GM18873 (cell line): ENCODE measurements at regions not wholly inside any gene's neighbourhood (a gene's known extent, or its start where the extent isn't known, plus 50 kb on each side); places are given as distances from the start of the nearest gene placed in this dataset.

ENCODE experiments used
- ATAC-seq: cut with Tn5 transposase; IDR thresholded peaks from one replicate; pipeline ENCODE4 v1.9.1; 2021; ENCODE audit warnings: mild to moderate bottlenecking, moderate library complexity, moderate number of reproducible peaks; ENCODE audit not compliant: unreplicated experiment, low FRiP score

DNA sequence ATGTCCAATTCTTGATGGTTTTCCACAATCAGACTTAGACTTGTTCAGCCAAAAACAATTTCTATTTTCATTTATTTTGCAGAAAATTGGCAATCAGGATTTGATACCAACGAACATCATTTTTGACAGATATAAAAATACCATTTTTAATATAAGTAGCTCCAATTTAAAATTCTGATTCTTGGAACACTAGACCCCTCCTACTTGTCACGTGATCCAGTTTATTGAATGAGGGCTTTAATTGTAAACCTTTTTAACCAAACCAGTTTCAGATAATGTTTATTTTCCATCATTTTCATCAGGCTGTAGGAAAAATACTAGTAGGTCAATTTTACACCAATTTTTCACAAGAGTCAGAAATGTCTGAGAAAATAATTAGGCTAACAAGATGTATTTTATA, 607.2 kb upstream of the RGS18 start:
- no peak for ATAC-seq

DNA sequence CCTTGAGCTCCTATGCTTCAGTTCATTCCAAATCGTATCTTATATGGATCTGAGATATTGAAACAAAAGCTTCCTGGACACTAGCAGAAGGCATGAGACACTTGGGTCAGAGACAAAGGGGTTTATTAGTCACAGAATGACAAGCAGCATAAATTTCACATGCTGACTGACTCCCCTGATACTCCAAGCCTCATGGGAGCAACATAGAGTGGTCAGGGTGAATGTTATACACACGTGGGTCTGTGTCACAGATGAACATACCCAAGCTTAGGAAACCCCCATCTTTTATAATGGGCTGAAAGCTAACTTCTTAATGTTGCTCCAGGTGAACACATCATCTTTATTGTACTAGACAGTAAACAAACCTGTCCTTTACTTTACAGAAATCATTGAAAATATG, 599.9 kb upstream of the RGS18 start:
- ATAC-seq: no peak

DNA sequence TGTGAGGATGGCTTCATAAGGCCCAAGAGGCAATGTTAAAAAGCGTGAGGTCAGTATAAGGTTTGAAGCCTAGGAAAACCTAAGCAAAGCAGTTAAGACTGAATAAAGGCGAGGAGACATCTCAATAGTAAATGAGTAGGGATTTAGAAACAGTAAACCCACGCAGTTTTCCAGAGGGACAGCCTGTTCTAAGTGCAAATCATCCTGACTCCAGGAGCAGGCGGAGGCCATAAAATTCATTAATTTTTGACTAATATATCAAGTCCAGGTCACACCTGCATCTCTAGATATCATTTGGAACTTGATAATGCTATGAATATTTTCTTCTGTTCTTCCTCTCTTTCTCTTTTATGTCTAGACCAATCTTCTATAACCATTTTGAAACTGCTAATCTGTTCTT, 597.0 kb upstream of the RGS18 start:
- no peak for ATAC-seq

DNA sequence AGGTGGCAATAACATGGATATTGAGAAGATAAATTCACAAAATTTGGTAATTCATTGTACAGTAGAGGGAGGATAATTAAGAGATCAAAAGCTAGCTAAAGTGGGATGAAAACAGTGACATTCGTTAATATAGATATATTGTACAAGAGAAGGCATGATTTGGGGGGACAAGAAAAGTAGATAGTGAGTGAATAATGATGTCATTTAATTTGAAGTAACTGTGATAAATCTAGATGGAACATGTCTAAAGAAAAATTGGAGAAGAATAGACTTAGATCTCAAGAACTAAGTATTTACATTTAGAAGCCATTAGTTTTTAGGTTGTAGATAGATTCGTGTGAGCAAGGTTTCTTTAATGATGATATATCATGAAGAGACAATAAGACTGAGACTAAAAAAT, 594.0 kb upstream of the RGS18 start:
- no peak for ATAC-seq

DNA sequence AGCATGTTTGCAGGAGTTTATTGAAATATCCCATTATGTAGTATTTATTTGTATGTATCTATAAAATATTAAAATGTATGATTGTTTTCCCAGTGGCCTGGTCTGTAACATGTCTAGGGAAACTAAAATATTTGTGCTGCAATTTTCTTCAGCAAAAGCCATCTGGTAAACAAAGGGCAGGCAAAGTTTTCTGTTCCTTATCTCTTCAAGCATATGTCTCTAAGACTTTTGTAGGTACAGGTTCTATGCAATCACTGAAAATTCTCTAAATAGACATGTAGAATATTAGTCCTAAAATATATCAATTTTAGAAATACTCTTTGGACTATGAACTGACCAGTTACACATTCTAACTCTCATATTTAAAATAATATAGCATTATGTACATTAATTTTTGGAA, 585.8 kb upstream of the RGS18 start:
- ATAC-seq: no peak

DNA sequence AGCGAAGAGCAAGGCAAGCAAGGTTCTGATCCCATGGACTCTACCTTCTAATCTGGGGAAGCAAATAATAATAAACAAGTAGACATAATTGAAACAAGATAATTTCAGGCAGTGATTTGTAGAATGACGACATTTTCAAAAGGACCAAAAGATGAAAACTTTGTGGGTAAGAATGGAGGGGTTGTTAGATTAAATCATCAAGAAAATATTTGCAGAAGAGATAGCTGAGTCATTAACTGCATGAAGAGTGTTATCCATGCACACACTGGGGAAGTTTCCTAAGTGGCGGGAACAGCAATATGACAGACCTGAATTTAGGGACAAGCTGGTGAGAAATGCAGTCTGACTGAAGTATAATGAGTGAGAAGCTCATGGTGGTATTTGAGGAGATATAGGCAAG, 583.1 kb upstream of the RGS18 start:
- no peak for ATAC-seq

DNA sequence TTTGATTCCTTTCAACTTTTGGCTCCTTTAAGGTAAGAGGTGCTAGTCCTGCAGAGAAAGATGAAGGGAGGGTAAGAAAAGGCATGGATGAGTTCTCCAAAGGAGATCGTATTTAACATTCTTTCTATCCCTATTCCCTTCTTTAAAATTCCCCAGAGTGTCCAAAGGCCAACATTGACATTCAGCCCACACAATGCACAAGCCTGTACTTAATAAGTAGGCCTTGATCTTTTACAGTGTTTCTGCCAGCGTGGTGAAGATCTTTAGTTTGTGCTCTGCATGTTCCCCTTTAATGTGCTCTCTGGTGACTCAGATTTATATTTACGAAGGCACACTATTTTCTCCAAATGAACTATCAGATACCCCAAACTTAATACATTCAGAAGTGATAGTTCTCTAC, 582.5 kb upstream of the RGS18 start:
- no peak for ATAC-seq

DNA sequence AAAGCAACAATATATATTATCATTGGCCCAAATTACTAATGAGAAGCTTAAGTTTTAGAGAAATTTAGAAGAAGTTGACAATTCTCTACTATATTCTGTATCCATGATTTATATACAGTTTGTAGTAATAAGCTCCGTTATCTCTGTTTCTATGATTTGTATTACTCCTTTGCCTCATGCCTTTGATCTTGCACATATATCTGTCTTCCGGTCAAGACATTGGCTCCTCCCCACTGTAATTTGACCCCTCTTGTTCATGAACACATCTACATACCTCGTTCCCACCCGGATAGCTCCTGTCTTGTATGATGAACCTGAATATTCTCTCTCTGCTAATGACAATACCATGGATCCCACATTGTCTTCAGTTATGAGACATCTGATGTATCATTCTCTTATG, 581.0 kb upstream of the RGS18 start:
- no peak for ATAC-seq

DNA sequence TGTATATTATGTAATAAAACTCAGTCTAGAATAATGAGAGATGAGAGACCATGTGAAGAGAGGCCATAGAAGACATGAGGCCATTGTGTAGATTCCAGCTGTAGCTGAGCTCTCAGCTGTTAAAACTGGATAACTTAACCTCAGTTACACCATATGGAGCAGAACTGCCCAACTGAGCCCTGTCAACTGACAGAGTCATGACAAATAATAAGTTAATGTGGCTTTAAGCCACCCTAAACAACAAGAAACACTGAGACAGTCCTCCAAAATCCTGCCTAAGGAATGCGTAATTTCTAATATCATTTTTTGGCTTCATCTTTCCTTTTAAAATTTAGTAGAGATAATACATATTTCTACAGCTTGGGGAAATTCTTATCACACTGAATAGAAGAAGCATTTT, 580.0 kb upstream of the RGS18 start:
- no peak for ATAC-seq

DNA sequence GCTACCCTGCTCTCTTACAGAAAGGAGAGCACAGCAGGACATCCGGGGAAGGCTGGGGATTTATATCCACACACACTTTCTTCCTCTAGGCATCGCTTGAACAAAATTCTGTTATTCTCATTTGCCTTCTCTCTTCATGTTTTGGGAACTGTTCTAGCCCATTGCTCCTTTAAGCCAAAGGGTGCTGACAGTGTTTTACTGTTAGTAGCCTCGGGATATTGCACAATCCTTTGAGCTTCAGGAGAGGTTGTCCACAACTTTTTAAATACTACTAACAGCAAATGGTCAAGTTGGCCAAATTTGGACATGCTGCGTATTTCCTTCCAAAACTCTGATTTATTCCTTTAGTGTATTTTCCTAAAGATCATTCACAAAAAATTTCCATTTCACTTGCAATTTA, 579.2 kb upstream of the RGS18 start:
- ATAC-seq: no peak

DNA sequence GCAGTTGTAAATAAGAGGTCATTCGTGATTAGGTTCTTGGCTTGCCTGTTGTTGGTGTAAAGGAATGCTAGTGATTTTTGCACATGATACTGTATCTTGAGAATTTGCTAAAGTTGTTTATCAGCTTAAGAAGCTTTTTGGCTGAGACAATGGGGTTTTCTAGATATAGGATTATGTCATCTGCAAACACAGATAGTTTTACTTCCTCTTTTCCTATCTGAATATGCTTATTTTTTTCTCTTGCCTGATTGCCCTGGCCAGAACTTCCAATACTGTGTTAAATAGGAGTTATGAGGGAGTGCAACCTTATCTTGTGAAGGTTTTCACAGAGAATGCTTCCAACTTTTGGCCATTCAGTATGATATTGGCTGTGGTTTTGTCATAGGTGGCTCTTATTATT, 576.1 kb upstream of the RGS18 start:
- peak; percentile 67 for ATAC-seq

DNA sequence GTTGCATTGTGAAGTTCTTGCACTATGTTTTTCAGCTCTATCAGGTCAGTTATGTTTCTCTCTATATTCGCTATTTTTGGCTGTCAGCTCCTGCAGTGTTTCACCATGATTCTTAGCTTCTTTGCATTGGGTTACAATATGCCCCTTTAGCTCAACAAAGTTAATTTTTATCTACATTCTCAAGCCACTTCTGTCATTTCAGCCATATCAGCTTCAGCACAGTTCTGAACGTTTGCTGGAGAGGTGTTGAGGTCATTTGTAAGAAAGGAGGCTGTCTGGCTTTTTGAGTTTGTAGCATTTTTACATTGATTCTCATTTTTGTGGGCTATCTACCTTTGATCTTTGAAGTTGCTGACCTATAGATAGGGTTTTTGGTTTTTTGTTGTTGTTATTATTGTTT, 573.2 kb upstream of the RGS18 start:
- ATAC-seq: no peak

DNA sequence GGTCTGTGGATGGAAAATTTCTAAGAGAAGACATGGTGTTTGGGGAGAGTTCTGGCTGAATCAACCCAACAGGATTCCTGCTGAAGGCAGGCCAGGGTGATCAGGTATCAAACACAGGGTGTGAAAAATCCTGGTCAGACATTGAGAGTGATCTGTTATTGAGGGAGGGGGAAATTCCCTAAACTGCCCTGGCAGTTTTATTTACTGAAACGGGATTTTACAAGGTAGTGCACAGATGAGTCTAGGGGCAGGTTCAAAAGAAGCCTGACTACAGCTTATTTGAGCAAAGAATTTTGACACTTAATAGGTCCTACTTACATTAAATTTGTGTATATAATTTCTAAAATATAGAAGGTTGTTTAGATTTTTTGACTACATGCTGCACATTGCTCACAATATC, 569.4 kb upstream of the RGS18 start:
- no peak for ATAC-seq

DNA sequence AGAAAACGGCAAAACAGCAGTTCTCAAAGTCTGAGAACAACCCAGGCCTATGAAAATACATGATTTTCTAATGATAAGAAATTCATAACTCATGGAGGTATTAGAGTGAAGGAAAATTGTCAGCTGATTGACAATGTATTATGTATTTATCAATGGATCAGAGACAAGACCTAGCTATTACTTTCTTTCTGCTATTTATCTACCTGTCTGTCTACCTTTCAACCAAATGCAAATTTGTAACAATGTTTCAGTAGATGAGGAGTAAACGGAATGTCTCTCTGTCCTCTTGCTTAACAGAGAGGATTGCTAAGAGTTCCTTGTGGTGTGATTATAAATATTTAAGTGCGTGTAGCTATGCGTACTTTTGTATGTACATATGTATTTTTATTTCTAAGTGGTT, 568.7 kb upstream of the RGS18 start:
- ATAC-seq: no peak

DNA sequence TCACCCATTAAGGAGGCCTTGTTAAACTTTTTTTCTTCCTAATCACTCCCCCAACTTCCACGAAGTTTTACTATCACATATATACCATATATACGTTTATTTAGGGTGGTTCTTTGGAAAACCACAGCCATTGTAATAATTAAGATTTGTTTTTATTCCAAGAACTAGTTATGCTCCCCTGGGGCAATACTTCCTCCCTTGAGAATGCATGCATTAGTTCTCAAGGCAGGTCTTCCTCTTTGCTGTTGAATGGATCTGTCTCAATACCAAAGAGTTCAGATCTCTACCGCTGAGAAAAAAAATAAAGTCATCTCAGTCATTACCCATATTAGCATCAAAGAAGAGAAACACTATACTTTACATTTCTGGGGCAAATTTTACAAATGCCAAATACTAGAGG, 567.7 kb upstream of the RGS18 start:
- no peak for ATAC-seq

DNA sequence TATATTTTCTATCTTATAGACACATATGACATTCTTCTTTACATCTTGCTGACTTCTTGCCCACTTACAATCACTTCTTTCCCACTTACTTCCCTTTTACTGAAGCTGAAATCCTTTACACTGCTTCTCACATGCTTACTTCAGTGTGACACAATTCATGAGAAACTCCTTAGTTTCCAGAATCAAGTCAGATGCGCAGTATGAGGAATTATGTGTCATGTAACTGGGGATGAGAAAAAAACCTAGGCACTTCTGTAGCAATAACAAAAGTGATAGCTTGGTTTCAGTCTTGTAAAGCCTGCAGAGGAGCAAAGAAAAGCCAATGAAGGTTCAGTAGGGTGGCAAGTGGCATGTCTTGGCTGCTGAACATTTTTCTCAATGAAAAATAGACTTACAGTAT, 566.2 kb upstream of the RGS18 start:
- no peak for ATAC-seq

DNA sequence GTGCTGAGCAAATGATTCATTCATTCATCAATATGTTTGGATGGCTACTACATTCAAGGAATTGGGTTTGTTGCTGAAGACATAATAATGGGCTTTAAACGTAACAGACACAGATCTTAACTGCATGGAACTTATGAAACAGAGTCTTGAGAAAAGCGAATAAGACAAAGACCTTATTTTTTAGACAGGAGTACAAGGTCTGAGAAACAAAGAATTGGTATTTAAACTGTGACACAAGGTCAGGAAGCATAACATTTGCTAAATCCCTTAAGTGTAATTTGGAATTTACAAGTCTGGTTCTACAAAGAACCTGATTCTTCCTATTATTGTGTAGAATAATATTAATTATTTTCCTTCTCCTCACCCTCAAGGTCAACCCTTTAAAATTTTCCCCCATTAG, 565.4 kb upstream of the RGS18 start:
- no peak for ATAC-seq

DNA sequence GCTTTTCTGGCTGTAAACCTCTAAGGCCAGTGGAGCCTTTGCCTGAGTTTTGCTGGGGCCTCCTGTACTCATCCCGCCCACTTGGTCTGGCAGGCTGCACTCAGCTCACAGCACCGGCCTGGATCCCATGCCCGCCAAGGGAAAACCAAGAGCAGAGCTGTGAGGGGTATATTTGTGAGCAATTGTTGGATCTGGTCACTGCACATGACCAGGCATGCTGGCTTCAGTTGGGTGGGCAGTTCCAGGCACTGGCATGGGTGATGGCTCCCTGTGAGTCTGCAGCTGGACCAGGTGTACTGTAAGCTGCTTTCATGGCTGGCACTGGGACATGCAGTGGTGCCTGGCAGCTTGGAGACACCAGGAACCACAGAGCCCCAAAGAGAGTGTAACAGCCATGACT, 563.1 kb upstream of the RGS18 start:
- no peak for ATAC-seq

DNA sequence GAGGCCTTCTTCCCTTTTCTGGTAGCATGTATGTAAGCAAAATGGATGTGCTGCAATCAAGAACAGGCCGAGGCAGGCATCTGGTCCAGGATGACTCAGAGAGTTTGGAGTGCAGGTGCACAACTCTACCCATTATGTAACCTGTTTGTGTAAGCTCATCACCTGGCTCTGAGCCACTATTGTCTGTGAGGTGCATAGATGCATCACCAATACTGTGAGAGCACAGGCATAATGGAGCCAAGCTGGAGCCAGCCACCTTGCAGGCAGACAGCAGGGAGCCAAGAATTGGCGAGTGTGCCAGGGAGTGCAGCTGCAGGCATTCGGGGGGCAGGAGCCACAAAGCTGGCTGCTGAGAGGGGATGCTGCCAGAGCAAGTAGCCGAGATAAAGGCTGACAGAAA, 549.9 kb upstream of the RGS18 start:
- ATAC-seq: no peak

DNA sequence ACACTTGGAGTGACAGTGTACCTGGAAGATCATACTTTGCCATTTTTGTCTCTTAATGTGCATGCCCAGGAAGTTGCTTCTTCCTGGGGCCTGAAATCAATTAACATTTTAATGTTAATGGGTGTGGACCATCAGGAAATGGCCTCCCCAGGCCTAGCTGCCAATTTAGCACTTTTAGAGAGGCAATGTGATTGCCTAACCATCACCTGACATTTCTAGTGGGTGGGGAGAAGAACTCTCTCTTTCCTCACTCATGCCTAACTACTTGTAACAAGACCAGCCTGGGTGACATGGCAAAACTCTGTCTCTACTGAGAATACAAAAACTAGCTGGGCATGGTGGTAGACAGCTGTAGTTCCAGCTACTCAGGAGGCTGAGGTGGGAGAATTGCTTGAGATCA, 549.0 kb upstream of the RGS18 start:
- no peak for ATAC-seq

DNA sequence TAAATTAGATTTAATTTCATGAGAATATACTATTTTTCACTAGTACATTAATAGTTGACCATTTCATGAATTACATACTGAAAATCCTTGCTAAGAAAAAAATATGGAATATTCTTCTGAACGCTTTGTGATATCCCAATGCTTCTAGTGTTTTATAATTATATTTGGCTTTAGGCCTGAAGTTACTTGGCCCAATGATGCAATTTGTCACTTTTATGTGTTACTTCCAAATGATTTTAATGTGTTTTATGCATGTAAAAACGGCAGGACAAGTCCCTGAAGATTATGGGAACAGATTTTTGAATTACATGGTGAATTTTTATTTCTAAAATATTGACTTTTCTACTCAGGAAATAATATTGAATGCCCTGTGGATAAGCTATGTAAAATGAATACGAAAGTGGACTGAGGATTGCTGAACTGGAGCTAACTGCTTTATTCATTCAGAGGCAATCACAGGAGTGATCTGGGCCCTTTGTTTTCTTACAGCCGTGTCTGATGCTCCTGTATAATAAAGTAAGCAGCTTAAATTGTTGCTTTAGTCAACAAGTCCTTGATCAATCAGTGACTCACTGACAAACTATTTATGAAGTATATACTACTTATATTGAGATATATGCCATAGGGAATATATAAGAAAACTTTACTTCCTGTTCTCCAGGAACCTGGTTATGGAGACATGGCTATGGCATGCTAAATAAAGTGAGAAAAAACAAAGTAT, 543.0 kb upstream of the RGS18 start:
- ATAC-seq: no peak

DNA sequence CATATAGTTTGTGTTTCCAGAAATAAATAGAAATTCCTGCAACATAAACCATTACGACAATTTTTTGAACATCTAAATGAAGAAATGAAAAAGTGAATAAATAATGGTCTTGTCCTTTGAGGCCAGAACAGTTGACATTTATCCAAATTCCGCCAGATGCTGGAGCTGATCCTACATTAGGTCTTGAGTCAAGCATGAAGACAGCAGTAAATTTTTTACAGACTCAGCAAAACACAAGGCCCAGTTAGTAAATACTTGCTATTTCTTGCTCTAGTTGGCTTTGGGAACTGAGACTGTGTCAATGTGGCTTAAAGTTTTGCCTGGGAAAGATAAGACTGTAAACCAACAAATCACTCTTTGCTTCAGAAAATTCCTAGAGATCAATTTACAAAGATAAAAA, 540.1 kb upstream of the RGS18 start:
- no peak for ATAC-seq

DNA sequence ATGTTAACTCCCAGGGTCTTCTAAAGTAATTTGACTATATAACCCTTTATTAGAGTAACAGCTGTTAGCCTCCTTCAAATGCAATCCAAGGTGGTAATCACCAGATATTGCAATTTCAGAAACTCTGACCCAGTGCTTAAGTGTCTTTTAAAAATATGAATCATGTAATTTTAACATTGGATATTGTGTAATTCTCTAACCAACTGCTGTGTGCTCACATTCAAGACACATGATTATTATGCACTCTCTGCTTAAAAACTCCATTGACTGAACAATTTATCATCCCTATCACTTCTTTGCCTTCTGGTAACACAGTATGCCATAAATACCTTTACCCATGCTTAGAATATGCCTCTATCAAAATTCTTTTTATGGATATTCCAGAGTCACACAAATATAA, 537.4 kb upstream of the RGS18 start:
- no peak for ATAC-seq
